ENCODE measurements at regions not wholly inside any gene's neighbourhood (a gene's known extent, or its start where the extent isn't known, plus 50 kb on each side); places are given as distances from the start of the nearest gene placed in this dataset.

DNA sequence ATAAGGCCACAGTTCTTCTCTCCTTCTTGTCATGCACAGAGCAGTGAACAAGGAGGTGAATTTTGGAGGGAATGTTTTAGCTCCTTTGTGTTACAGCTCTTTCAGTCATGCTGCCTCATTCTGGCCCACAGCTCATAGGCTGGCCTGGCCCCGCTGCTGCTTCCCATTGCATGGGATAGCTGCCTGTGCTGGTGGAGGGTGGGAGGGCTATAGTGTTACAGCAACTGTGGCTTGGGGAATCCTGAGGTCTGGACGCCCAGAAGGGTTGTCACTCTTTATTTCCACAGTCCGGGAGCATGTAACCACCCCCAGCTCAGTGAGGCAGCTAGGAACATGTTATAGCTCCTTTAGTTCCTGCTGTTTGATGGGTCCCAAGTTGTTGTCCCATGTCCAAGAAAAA, 210.3 kb downstream of the AMY1C start:
- Mint-ChIP-seq H3K36me3 (ENCODE audit: insufficient read depth, unreplicated experiment) (no peaks in the 10 kb centered on the region), H3K9me3 (ENCODE audit: unreplicated experiment) (no peaks in the 10 kb centered on the region), H3K4me3 (ENCODE audit: unreplicated experiment) (no peak overlapping the region), H3K27me3 (ENCODE audit: insufficient read depth, unreplicated experiment) (no peaks in the 10 kb centered on the region), H3K27ac (ENCODE audit: unreplicated experiment) (no peak overlapping the region), H3K4me1 (ENCODE audit: low read depth, unreplicated experiment) (no peaks in the 10 kb centered on the region)
- intact Hi-C loops (cut with micrococcal nuclease; ENCODE audit: unreplicated experiment), result no loop called here
- H3K36me3 ChIP-seq (ENCODE audit: control insufficient read depth, insufficient read depth, low read length), result no peaks in the 10 kb centered on the region
- no peaks in the 10 kb centered on the region for H3K27me3 ChIP-seq (replicated peaks; ENCODE audit: control insufficient read depth, insufficient read depth, low read length)
- POLR2A ChIA-PET, result no interaction called here
- no peaks in the 10 kb centered on the region for H3K9me3 ChIP-seq
- TF ChIP-seq, protein P1, sequence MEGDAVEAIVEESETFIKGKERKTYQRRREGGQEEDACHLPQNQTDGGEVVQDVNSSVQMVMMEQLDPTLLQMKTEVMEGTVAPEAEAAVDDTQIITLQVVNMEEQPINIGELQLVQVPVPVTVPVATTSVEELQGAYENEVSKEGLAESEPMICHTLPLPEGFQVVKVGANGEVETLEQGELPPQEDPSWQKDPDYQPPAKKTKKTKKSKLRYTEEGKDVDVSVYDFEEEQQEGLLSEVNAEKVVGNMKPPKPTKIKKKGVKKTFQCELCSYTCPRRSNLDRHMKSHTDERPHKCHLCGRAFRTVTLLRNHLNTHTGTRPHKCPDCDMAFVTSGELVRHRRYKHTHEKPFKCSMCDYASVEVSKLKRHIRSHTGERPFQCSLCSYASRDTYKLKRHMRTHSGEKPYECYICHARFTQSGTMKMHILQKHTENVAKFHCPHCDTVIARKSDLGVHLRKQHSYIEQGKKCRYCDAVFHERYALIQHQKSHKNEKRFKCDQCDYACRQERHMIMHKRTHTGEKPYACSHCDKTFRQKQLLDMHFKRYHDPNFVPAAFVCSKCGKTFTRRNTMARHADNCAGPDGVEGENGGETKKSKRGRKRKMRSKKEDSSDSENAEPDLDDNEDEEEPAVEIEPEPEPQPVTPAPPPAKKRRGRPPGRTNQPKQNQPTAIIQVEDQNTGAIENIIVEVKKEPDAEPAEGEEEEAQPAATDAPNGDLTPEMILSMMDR (IDR thresholded peaks at IDR 0.05; ENCODE audit: insufficient read depth in 1 of 2, low read depth in 1 of 2, low read length in 1 of 2, severe bottlenecking in 1 of 2, unreplicated experiment in 1 of 2), result no peak
- DNase-seq, result no peak
- no peaks in the 10 kb centered on the region for H3K4me1 ChIP-seq
- CTCF ChIA-PET, result no interaction called here
- H3K4me3 ChIP-seq (ENCODE audit: low read depth, low read length), result no peak overlapping the region
- no TSS peak for BruUV-seq (replicated peaks)

DNA sequence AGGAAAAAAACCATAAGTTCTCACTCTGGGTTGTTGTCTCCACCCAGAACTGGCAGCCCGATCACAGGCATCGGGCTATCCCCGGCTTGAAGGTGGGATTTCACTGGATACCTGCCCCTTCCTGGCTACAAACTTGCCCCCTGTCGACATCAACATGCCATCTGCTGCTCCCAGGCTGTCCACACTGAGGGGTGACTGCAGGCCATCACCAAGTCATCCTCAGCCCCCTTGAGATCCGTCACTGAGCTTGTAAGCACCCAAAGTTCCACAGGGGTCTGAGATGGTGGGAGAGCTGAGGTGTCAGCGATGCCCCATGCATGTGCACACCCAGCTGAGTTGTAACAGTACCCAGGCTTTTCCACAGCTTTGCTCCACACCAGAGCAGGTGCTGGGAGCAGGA, 211.0 kb downstream of the AMY1C start:
- Mint-ChIP-seq H3K36me3 (ENCODE audit: insufficient read depth, unreplicated experiment) (no peaks in the 10 kb centered on the region), H3K9me3 (ENCODE audit: unreplicated experiment) (no peaks in the 10 kb centered on the region), H3K27me3 (ENCODE audit: insufficient read depth, unreplicated experiment) (no peaks in the 10 kb centered on the region), H3K4me1 (ENCODE audit: low read depth, unreplicated experiment) (no peaks in the 10 kb centered on the region), H3K27ac (ENCODE audit: unreplicated experiment) (no peak overlapping the region), H3K4me3 (ENCODE audit: unreplicated experiment) (no peak overlapping the region)
- TF ChIP-seq, protein P1 (IDR thresholded peaks at IDR 0.05; ENCODE audit: insufficient read depth in 1 of 2, low read depth in 1 of 2, low read length in 1 of 2, severe bottlenecking in 1 of 2, unreplicated experiment in 1 of 2), result no peak
- no peaks in the 10 kb centered on the region for H3K27me3 ChIP-seq (replicated peaks; ENCODE audit: control insufficient read depth, insufficient read depth, low read length)
- no peaks in the 10 kb centered on the region for H3K36me3 ChIP-seq (ENCODE audit: control insufficient read depth, insufficient read depth, low read length)
- no TSS peak for BruUV-seq (replicated peaks)
- H3K9me3 ChIP-seq, result no peaks in the 10 kb centered on the region
- H3K4me3 ChIP-seq (ENCODE audit: low read depth, low read length), result no peak overlapping the region
- ChIA-PET CTCF (no interaction called here), POLR2A (no interaction called here)
- no peaks in the 10 kb centered on the region for H3K4me1 ChIP-seq
- intact Hi-C loops (cut with micrococcal nuclease; ENCODE audit: unreplicated experiment), result no loop called here
- no peak for DNase-seq

DNA sequence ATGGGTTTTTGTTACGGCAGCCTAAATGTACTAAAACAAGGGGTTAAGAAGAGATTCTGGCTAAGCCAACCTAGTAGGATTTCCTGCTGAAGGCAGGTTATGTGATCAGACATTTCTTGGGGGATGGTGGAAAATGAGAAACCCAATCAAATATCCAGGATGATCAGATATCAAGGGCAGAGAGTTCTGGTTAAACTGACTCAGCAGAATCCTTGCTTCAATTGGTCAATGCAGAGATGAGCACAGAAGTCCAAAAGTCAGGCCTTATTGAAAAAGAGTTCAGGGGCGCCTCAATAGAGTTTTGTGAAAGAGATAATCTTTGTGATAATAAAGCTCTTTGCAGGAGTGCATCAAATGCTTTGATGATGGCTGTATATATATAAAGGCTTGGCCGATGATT, 237.1 kb downstream of the AMY1C start:
- no peaks in the 10 kb centered on the region for H3K36me3 ChIP-seq (ENCODE audit: control insufficient read depth, insufficient read depth, low read length)
- TF ChIP-seq, protein P1 (IDR thresholded peaks at IDR 0.05; ENCODE audit: insufficient read depth in 1 of 2, low read depth in 1 of 2, low read length in 1 of 2, severe bottlenecking in 1 of 2, unreplicated experiment in 1 of 2), result no peak
- H3K4me1 ChIP-seq, result no peaks in the 10 kb centered on the region
- no peak for DNase-seq
- no peak overlapping the region for H3K4me3 ChIP-seq (ENCODE audit: low read depth, low read length)
- Mint-ChIP-seq H3K36me3 (ENCODE audit: insufficient read depth, unreplicated experiment) (no peaks in the 10 kb centered on the region), H3K9me3 (ENCODE audit: unreplicated experiment) (no peaks in the 10 kb centered on the region), H3K4me1 (ENCODE audit: low read depth, unreplicated experiment) (no peaks in the 10 kb centered on the region), H3K27me3 (ENCODE audit: insufficient read depth, unreplicated experiment) (no peaks in the 10 kb centered on the region), H3K4me3 (ENCODE audit: unreplicated experiment) (no peak overlapping the region), H3K27ac (ENCODE audit: unreplicated experiment) (no peak overlapping the region)
- intact Hi-C loops (cut with micrococcal nuclease; ENCODE audit: unreplicated experiment), result no loop called here
- POLR2A ChIA-PET, result no interaction called here
- CTCF ChIA-PET, result no interaction called here
- no peaks in the 10 kb centered on the region for H3K27me3 ChIP-seq (replicated peaks; ENCODE audit: control insufficient read depth, insufficient read depth, low read length)
- no TSS peak for BruUV-seq (replicated peaks)
- no peaks in the 10 kb centered on the region for H3K9me3 ChIP-seq
